Gastroesophageal sphincter (tissue), 4 donors: ENCODE measurements at regions not wholly inside any gene's neighbourhood (a gene's known extent, or its start where the extent isn't known, plus 50 kb on each side); places are given as distances from the start of the nearest gene placed in this dataset.

ENCODE experiments used
- ATAC-seq: fragments of 150-250 bp; one replicate; pipeline ENCODE4 v1.9.1; 2016; ENCODE audit warnings: mild to moderate bottlenecking, moderate library complexity
- H3K27ac ChIP-seq, 4 donors: fragments of 200-600 bp; sonication (generic) in 3 of 4; 1 replicate in 3 of 4; 2 replicates in 1 of 4; pipeline ENCODE4 v1.5.1; 2016 to 2019
- H3K27me3 ChIP-seq: fragments of 200-600 bp; sonication (generic); one replicate; pipeline ENCODE4 v1.5.1; 2019
- H3K36me3 ChIP-seq, 2 donors: fragments of 200-600 bp; sonication (generic); one replicate each; pipeline ENCODE4 v1.5.1; 2019; ENCODE audit warnings: control low read depth in 1 of 2
- H3K4me1 ChIP-seq, 3 donors: fragments of 200-600 bp; sonication (generic); 1 replicate in 2 of 3; 2 replicates in 1 of 3; pipeline ENCODE4 v1.5.1; 2016 to 2019; ENCODE audit warnings: control low read depth in 2 of 3
- H3K4me3 ChIP-seq, 2 donors: fragments of 200-600 bp; sonication (generic); one replicate each; pipeline ENCODE4 v1.5.1; 2019; ENCODE audit warnings: mild to moderate bottlenecking in 1 of 2, moderate library complexity in 1 of 2
- H3K9me3 ChIP-seq, 3 donors: fragments of 200-600 bp; sonication (generic); one replicate each; pipeline ENCODE4 v1.5.1; 2017 to 2019; ENCODE audit warnings: control low read depth in 2 of 3
- CTCF ChIP-seq, 4 experiments: fragments of 200-600 bp in 2 of 4; fragments of 450-650 bp in 2 of 4; sonication (generic) in 1 of 4; IDR thresholded peaks; one replicate each; pipeline ENCODE4 v1.5.1; 2017 to 2019; ENCODE audit warnings: antibody characterized with exemption in 4 of 4, mild to moderate bottlenecking in 2 of 4, moderate library complexity in 2 of 4
- EP300 ChIP-seq: sonication (generic); formaldehyde crosslinking; IDR thresholded peaks from one replicate; pipeline ENCODE4 v1.6.1; 2017; ENCODE audit warnings: antibody characterized with exemption, mild to moderate bottlenecking
- POLR2A ChIP-seq, 2 donors: fragments of 450-650 bp; IDR thresholded peaks; one replicate each; pipeline ENCODE4 v1.6.1; 2017; ENCODE audit warnings: antibody characterized with exemption in 2 of 2, mild to moderate bottlenecking in 2 of 2, moderate library complexity in 1 of 2
- POLR2AphosphoS5 ChIP-seq: sonication (generic); formaldehyde crosslinking; IDR thresholded peaks from one replicate; pipeline ENCODE4 v1.6.1; 2017; ENCODE audit warnings: antibody characterized with exemption
- WGBS, 2 donors: methylation state at CpG; one replicate each; pipeline ENCODE4 v1.1.5; 2018; ENCODE audit warnings: low coverage in 1 of 2; 5-methylcytosine and 5-hydroxymethylcytosine counted together

GRCh38 chr3:70393881-70394612 lies 81.6 kb upstream of the MDFIC2 start:
- WGBS, 2 donors, result 91 to 95% methylated on average over 8 to 10 of the region's 11 CpGs
- Histone ChIP-seq H3K36me3 (no peaks in the 10 kb centered on the region), H3K9me3 (peaks cover 0 to 3% (median 0%) of the 10 kb centered on the region in 3 donors), H3K27me3 (no peaks in the 10 kb centered on the region), H3K27ac (no peak overlapping the region), H3K4me1 (no peaks in the 10 kb centered on the region), H3K4me3 (no peak overlapping the region)
- TF ChIP-seq POLR2AphosphoS5 (no peak), EP300 (no peak), CTCF (IDR thresholded peaks at IDR 0.05) (no peak), POLR2A (IDR thresholded peaks at IDR 0.05) (no peak)
- ATAC-seq, result no peak

GRCh38 chr3:70392227-70392626 lies 79.8 kb upstream of the MDFIC2 start:
- TF ChIP-seq CTCF (IDR thresholded peaks at IDR 0.05), result no peak
- no peak for TF ChIP-seq POLR2A (IDR thresholded peaks at IDR 0.05)
- no peak for TF ChIP-seq EP300
- TF ChIP-seq POLR2AphosphoS5, result no peak
- Histone ChIP-seq H3K4me3 (no peak overlapping the region), H3K27me3 (no peaks in the 10 kb centered on the region), H3K4me1 (no peaks in the 10 kb centered on the region), H3K27ac (no peak overlapping the region), H3K36me3 (no peaks in the 10 kb centered on the region), H3K9me3 (peaks cover 0 to 8% (median 0%) of the 10 kb centered on the region in 3 donors)
- WGBS, 2 donors, result 50 to 67% methylated on average over 1 of the region's 1 CpG
- no peak for ATAC-seq

GRCh38 chr3:70387889-70388288 lies 75.5 kb upstream of the MDFIC2 start:
- Histone ChIP-seq H3K27ac (no peak overlapping the region), H3K36me3 (no peaks in the 10 kb centered on the region), H3K9me3 (peaks cover 0 to 8% (median 0%) of the 10 kb centered on the region in 3 donors), H3K4me1 (peaks cover 0 to 6% (median 3%) of the 10 kb centered on the region in 3 donors), H3K27me3 (no peaks in the 10 kb centered on the region), H3K4me3 (no peak overlapping the region)
- ATAC-seq, result no peak
- 76 to 96% methylated on average over 3 of the region's 3 CpGs for WGBS, 2 donors
- TF ChIP-seq POLR2AphosphoS5, result no peak
- TF ChIP-seq CTCF (IDR thresholded peaks at IDR 0.05), result no peak

- no peaks in the 10 kb centered on the region for H3K27me3 ChIP-seq
- no peaks in the 10 kb centered on the region for H3K36me3 ChIP-seq
- peaks cover 0 to 6% (median 3%) of the 10 kb centered on the region in 3 donors for H3K4me1 ChIP-seq
- TF ChIP-seq POLR2A (IDR thresholded peaks at IDR 0.05) (no peak), POLR2AphosphoS5 (no peak), EP300 (no peak)
- H3K4me3 ChIP-seq, result no peak overlapping the region
- H3K27ac ChIP-seq, result no peak overlapping the region
- peaks cover 0 to 8% (median 0%) of the 10 kb centered on the region in 3 donors for H3K9me3 ChIP-seq
- ATAC-seq, result no peak
Observed at GRCh38 chr3:70386846-70387245, 74.4 kb upstream of the MDFIC2 start.

GRCh38 chr3:70386043-70386442 lies 73.6 kb upstream of the MDFIC2 start:
- H3K36me3 ChIP-seq, result no peaks in the 10 kb centered on the region
- peaks cover 0 to 8% (median 0%) of the 10 kb centered on the region in 3 donors for H3K9me3 ChIP-seq
- no peak for ATAC-seq
- no peak for TF ChIP-seq POLR2AphosphoS5
- TF ChIP-seq POLR2A (IDR thresholded peaks at IDR 0.05), result no peak
- no peak for TF ChIP-seq EP300
- no peak for TF ChIP-seq CTCF (IDR thresholded peaks at IDR 0.05)
- peaks cover 0 to 6% (median 3%) of the 10 kb centered on the region in 3 donors for H3K4me1 ChIP-seq
- 75 to 83% methylated on average over 4 of the region's 5 CpGs for WGBS, 2 donors
- no peaks in the 10 kb centered on the region for H3K27me3 ChIP-seq
- H3K27ac ChIP-seq, result no peak overlapping the region
- H3K4me3 ChIP-seq, result no peak overlapping the region
